GM12878 (cell line): ENCODE measurements at regions not wholly inside any gene's neighbourhood (a gene's known extent, or its start where the extent isn't known, plus 50 kb on each side); places are given as distances from the start of the nearest gene placed in this dataset.

Experiments
- ATAC-seq: fragments of 200-7000 bp; cut with Tn5 transposase; 3 replicates; pipeline ENCODE4 v1.9.1; 2020; ENCODE audit warnings: mild to moderate bottlenecking, moderate library complexity
- BruUV-seq: library from RNA; stranded (reverse); fragments of 400-500 nt; replicated peaks from 2 replicates; lab custom pipeline; 2021; lab: Mats Ljungman, UMichigan
- CTCF ChIA-PET: fragments of 300-600 bp; sonication (Branson Sonifier 250); formaldehyde crosslinking; extraction: SDS; loops from one replicate; lab custom pipeline; 2021; ENCODE audit warnings: inconsistent platforms; lab: Yijun Ruan, JAX
- POLR2A ChIA-PET: fragments of 350-600 bp; formaldehyde crosslinking; extraction: SDS; loops from one replicate; lab custom pipeline; 2021; ENCODE audit warnings: inconsistent platforms; lab: Charles Lee
- RAD21 ChIA-PET: fragments of 300-600 bp; sonication (Branson Sonifier 250); formaldehyde crosslinking; loops from one replicate; lab custom pipeline; 2023; ENCODE audit warnings: antibody characterized with exemption; ENCODE audit not compliant: unreplicated experiment; lab: Charles Lee
- SMC1A ChIA-PET: fragments of 300-600 bp; sonication (Branson Sonifier 250); formaldehyde crosslinking; loops from one replicate; lab custom pipeline; 2023; ENCODE audit not compliant: unreplicated experiment, uncharacterized antibody; lab: Charles Lee
- DNase-seq: peaks from one replicate; pipeline ENCODE4 v3.0.0-alpha.2; 2011; ENCODE audit warnings: low read depth, low spot score
- FAIRE-seq: peaks from 3 replicates; lab custom pipeline; 2011; peaks lifted over from hg19 to GRCh38; lab: Jason Lieb, UNC
- H2AFZ ChIP-seq: 2 replicates; pipeline ENCODE4 v1.6.0; 2011; ENCODE audit warnings: low read depth, low read length, control low read depth; ENCODE audit not compliant: control insufficient read depth
- H3K27ac ChIP-seq: 2 replicates; pipeline ENCODE4 v1.5.1; 2011; ENCODE audit warnings: control low read depth; ENCODE audit not compliant: control insufficient read depth, insufficient read depth
- H3K27me3 ChIP-seq, 2 experiments: replicated peaks in 1 of 2; 2 replicates each; pipeline versions ENCODE4 v1.6.0 to v1.6.1; 2011; ENCODE audit warnings: low read length in 1 of 2; ENCODE audit not compliant: control insufficient read depth in 2 of 2, insufficient read depth in 2 of 2
- H3K36me3 ChIP-seq, 2 experiments: 2 replicates each; pipeline ENCODE4 v1.5.1; 2011; ENCODE audit warnings: low read length in 1 of 2; ENCODE audit not compliant: control insufficient read depth in 2 of 2, insufficient read depth in 2 of 2
- H3K4me1 ChIP-seq: 2 replicates; pipeline ENCODE4 v1.6.1; 2011; ENCODE audit warnings: mild to moderate bottlenecking, low read length, moderate library complexity, mixed read lengths; ENCODE audit not compliant: control insufficient read depth, insufficient read depth
- H3K4me2 ChIP-seq: 2 replicates; pipeline ENCODE4 v1.6.0; 2011; ENCODE audit warnings: control low read depth; ENCODE audit not compliant: control insufficient read depth, insufficient read depth
- H3K4me3 ChIP-seq: fragments of 200-600 bp; sonication (generic); 2 replicates; pipeline ENCODE4 v1.5.1; 2016
- H3K79me2 ChIP-seq: 2 replicates; pipeline ENCODE4 v1.6.0; 2011; ENCODE audit warnings: low read length; ENCODE audit not compliant: control insufficient read depth, insufficient read depth
- H3K9ac ChIP-seq: 2 replicates; pipeline ENCODE4 v1.8.0; 2011; ENCODE audit warnings: low read length, control low read depth, mixed read lengths; ENCODE audit not compliant: control insufficient read depth, insufficient read depth
- H3K9me3 ChIP-seq: replicated peaks from 3 replicates; pipeline ENCODE4 v1.5.1; 2011; ENCODE audit warnings: mild to moderate bottlenecking, low read length; ENCODE audit not compliant: control insufficient read depth, insufficient read depth
- H4K20me1 ChIP-seq: 2 replicates; pipeline ENCODE4 v1.6.0; 2011; ENCODE audit not compliant: control insufficient read depth, insufficient read depth
- SREBF1 ChIP-seq: IDR thresholded peaks from 2 replicates; pipeline ENCODE4 v1.6.1; 2012; ENCODE audit warnings: mild to moderate bottlenecking, low read length
- ZBTB33 ChIP-seq: fragments of 450-650 bp; IDR thresholded peaks from 2 replicates; pipeline ENCODE4 v1.6.1; 2017; ENCODE audit warnings: mild to moderate bottlenecking
- in situ Hi-C: fragments of 300-500 bp; cut with MboI; formaldehyde crosslinking; loops from 9 replicates; pipeline ENCODE4 v1.14.3; 2018; ENCODE audit warnings: mixed read lengths
- intact Hi-C: fragments of 100-400 bp; cut with micrococcal nuclease; formaldehyde crosslinking; loops from one replicate; pipeline ENCODE4 v1.14.2; 2022; ENCODE audit not compliant: unreplicated experiment
- TF ChIP-seq, protein P1 (sequence below): fragments of 450-650 bp; IDR thresholded peaks from 2 replicates; pipeline ENCODE4 v1.6.1; 2018; ENCODE audit warnings: mild to moderate bottlenecking, low read depth, moderate library complexity; ENCODE audit not compliant: partially characterized antibody

GRCh38 chr6:144805049-144805448 is 519.9 kb downstream of the UTRN start (continued):
- no peak for TF ChIP-seq ZBTB33
- TF ChIP-seq, protein P1, sequence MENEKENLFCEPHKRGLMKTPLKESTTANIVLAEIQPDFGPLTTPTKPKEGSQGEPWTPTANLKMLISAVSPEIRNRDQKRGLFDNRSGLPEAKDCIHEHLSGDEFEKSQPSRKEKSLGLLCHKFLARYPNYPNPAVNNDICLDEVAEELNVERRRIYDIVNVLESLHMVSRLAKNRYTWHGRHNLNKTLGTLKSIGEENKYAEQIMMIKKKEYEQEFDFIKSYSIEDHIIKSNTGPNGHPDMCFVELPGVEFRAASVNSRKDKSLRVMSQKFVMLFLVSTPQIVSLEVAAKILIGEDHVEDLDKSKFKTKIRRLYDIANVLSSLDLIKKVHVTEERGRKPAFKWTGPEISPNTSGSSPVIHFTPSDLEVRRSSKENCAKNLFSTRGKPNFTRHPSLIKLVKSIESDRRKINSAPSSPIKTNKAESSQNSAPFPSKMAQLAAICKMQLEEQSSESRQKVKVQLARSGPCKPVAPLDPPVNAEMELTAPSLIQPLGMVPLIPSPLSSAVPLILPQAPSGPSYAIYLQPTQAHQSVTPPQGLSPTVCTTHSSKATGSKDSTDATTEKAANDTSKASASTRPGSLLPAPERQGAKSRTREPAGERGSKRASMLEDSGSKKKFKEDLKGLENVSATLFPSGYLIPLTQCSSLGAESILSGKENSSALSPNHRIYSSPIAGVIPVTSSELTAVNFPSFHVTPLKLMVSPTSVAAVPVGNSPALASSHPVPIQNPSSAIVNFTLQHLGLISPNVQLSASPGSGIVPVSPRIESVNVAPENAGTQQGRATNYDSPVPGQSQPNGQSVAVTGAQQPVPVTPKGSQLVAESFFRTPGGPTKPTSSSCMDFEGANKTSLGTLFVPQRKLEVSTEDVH, result no peak

GRCh38 chr6:144806222-144806621 is 521.1 kb downstream of the UTRN start:
- Histone ChIP-seq H4K20me1 (no peaks in the 10 kb centered on the region), H2AFZ (no peak overlapping the region), H3K36me3 (no peaks in the 10 kb centered on the region; a peak in 1 of 4 replicates), H3K4me2 (no peak overlapping the region), H3K4me3 (no peak overlapping the region), H3K9ac (no peak overlapping the region), H3K9me3 (no peaks in the 10 kb centered on the region)
- intact Hi-C loops, result no loop called here
- FAIRE-seq (no peak), ATAC-seq (no peak), DNase-seq (no peak)
- CTCF ChIA-PET, result no interaction called here
- in situ Hi-C loops, result no loop called here
- POLR2A ChIA-PET, result no interaction called here
- no TSS peak for BruUV-seq
- SMC1A ChIA-PET, result no interaction called here
- TF ChIP-seq SREBF1, result no peak
- TF ChIP-seq, all 136 proteins: peak for 0
- RAD21 ChIA-PET, result no interaction called here
- Histone ChIP-seq H3K79me2 (no peaks in the 10 kb centered on the region), H3K27ac (no peak overlapping the region), H3K27me3 (no peaks in the 10 kb centered on the region), H3K4me1 (no peaks in the 10 kb centered on the region)
